Parathyroid adenoma (tissue), 2 donors: ENCODE measurements at regions not wholly inside any gene's neighbourhood (a gene's known extent, or its start where the extent isn't known, plus 50 kb on each side); places are given as distances from the start of the nearest gene placed in this dataset.

Source experiments
- H2AFZ ChIP-seq: fragments of 300-600 bp; sonication (generic); one replicate; pipeline ENCODE4 v1.7.0; 2017; ENCODE audit warnings: antibody characterized with exemption, mild to moderate bottlenecking
- H3K27ac ChIP-seq: fragments of 300-600 bp; sonication (generic); one replicate; pipeline ENCODE4 v1.7.0; 2017
- H3K27me3 ChIP-seq: fragments of 300-600 bp; sonication (generic); one replicate; pipeline ENCODE4 v1.7.0; 2017; ENCODE audit warnings: low read length; ENCODE audit not compliant: control insufficient read depth, insufficient read depth
- H3K36me3 ChIP-seq: fragments of 300-600 bp; sonication (generic); one replicate; pipeline ENCODE4 v1.7.0; 2017; ENCODE audit warnings: low read length; ENCODE audit not compliant: control insufficient read depth, insufficient read depth
- H3K4me1 ChIP-seq: fragments of 300-600 bp; sonication (generic); one replicate; pipeline ENCODE4 v1.7.0; 2017; ENCODE audit warnings: control low read depth
- H3K4me2 ChIP-seq: fragments of 300-600 bp; sonication (generic); one replicate; pipeline ENCODE4 v1.7.0; 2017; ENCODE audit warnings: low read length
- H3K4me3 ChIP-seq: fragments of 300-600 bp; sonication (generic); one replicate; pipeline ENCODE4 v1.7.0; 2017; ENCODE audit warnings: low read depth, low read length
- H3K79me2 ChIP-seq: fragments of 300-600 bp; sonication (generic); one replicate; pipeline ENCODE4 v1.7.0; 2017; ENCODE audit warnings: control low read depth
- H3K9ac ChIP-seq: fragments of 300-600 bp; sonication (generic); one replicate; pipeline ENCODE4 v1.7.0; 2017; ENCODE audit warnings: mild to moderate bottlenecking
- H3K9me3 ChIP-seq: fragments of 300-600 bp; sonication (generic); one replicate; pipeline ENCODE4 v1.7.0; 2017; ENCODE audit warnings: low read length; ENCODE audit not compliant: control insufficient read depth
- CTCF ChIP-seq: fragments of 300-600 bp; sonication (generic); IDR thresholded peaks from one replicate; pipeline ENCODE4 v1.7.0; 2017; ENCODE audit warnings: antibody characterized with exemption, mild to moderate bottlenecking
- donor health status: primary hyperparathyroidism.

GRCh38 chr21:28344985-28345384, 647.7 kb downstream of the LTN1 start:
- TF ChIP-seq CTCF = no peak
- H2AFZ ChIP-seq = no peak overlapping the region
- H3K4me1 ChIP-seq = no peaks in the 10 kb centered on the region
- no peak overlapping the region for H3K27ac ChIP-seq
- H3K4me2 ChIP-seq = no peak overlapping the region
- H3K36me3 ChIP-seq = no peaks in the 10 kb centered on the region
- no peaks in the 10 kb centered on the region for H3K9me3 ChIP-seq
- H3K4me3 ChIP-seq = no peak overlapping the region
- H3K27me3 ChIP-seq = no peaks in the 10 kb centered on the region
- no peaks in the 10 kb centered on the region for H3K79me2 ChIP-seq
- H3K9ac ChIP-seq = no peak overlapping the region

- H3K9ac ChIP-seq = no peak overlapping the region
- H3K4me1 ChIP-seq = no peaks in the 10 kb centered on the region
- no peaks in the 10 kb centered on the region for H3K79me2 ChIP-seq
- no peak overlapping the region for H3K27ac ChIP-seq
- no peak for TF ChIP-seq CTCF
- H3K4me3 ChIP-seq = no peak overlapping the region
- H2AFZ ChIP-seq = no peak overlapping the region
- no peaks in the 10 kb centered on the region for H3K36me3 ChIP-seq
- H3K4me2 ChIP-seq = no peak overlapping the region
- no peaks in the 10 kb centered on the region for H3K27me3 ChIP-seq
- H3K9me3 ChIP-seq = no peaks in the 10 kb centered on the region
These were observed 650.4 kb downstream of the LTN1 start for GRCh38 chr21:28342212-28342810.

GRCh38 chr21:28339403-28339802, 653.3 kb downstream of the LTN1 start:
- Histone ChIP-seq H3K4me2 (no peak overlapping the region), H2AFZ (no peak overlapping the region), H3K9me3 (no peaks in the 10 kb centered on the region), H3K4me1 (no peaks in the 10 kb centered on the region), H3K36me3 (no peaks in the 10 kb centered on the region), H3K27ac (no peak overlapping the region), H3K9ac (no peak overlapping the region), H3K79me2 (no peaks in the 10 kb centered on the region), H3K4me3 (no peak overlapping the region), H3K27me3 (no peaks in the 10 kb centered on the region)
- no peak for TF ChIP-seq CTCF

- H3K27ac ChIP-seq = no peak overlapping the region
- no peak overlapping the region for H3K4me3 ChIP-seq
- no peaks in the 10 kb centered on the region for H3K36me3 ChIP-seq
- H2AFZ ChIP-seq = no peak overlapping the region
- no peaks in the 10 kb centered on the region for H3K27me3 ChIP-seq
- H3K79me2 ChIP-seq = no peaks in the 10 kb centered on the region
- H3K4me1 ChIP-seq = no peaks in the 10 kb centered on the region
- H3K9me3 ChIP-seq = no peaks in the 10 kb centered on the region
- no peak overlapping the region for H3K9ac ChIP-seq
- TF ChIP-seq CTCF = no peak
- H3K4me2 ChIP-seq = no peak overlapping the region
These were observed 653.9 kb downstream of the LTN1 start for GRCh38 chr21:28338701-28339305.

GRCh38 chr21:28337315-28337714, 655.4 kb downstream of the LTN1 start:
- H3K4me1 ChIP-seq = no peaks in the 10 kb centered on the region
- no peak overlapping the region for H3K27ac ChIP-seq
- H3K27me3 ChIP-seq = no peaks in the 10 kb centered on the region
- no peaks in the 10 kb centered on the region for H3K79me2 ChIP-seq
- no peaks in the 10 kb centered on the region for H3K36me3 ChIP-seq
- H2AFZ ChIP-seq = no peak overlapping the region
- no peak overlapping the region for H3K9ac ChIP-seq
- H3K4me3 ChIP-seq = no peak overlapping the region
- TF ChIP-seq CTCF = no peak
- no peaks in the 10 kb centered on the region for H3K9me3 ChIP-seq
- no peak overlapping the region for H3K4me2 ChIP-seq
